NCI-H1694 treated with DMSO at 0.1 percent for 48 hours (cell line): ENCODE measurements at regions not wholly inside any gene's neighbourhood (a gene's known extent, or its start where the extent isn't known, plus 50 kb on each side); places are given as distances from the start of the nearest gene placed in this dataset.
"Not testable (repeated sequence)": the region's sequence is repeated elsewhere in the genome, so short reads cannot be mapped to it uniquely, and the experiment has no call there.

Experiments used
- DNase-seq: peaks from one replicate; lab custom pipeline; 2025; lab: John Stamatoyannopoulos, UW

GRCh38 chr2:8229546-8229986 is 452.3 kb upstream of the ID2 start:
- no peak for DNase-seq

GRCh38 chr2:8230466-8230865 is 451.4 kb upstream of the ID2 start:
- DNase-seq = no peak

- no peak for DNase-seq
Measured at GRCh38 chr2:8231902-8232301, 450.0 kb upstream of the ID2 start.

GRCh38 chr2:8232871-8233270 is 449.0 kb upstream of the ID2 start:
- no peak for DNase-seq

GRCh38 chr2:8234253-8234652 is 447.6 kb upstream of the ID2 start:
- no peak for DNase-seq

GRCh38 chr2:8234757-8235374 is 447.0 kb upstream of the ID2 start:
- no peak for DNase-seq

GRCh38 chr2:8235419-8235818 is 446.4 kb upstream of the ID2 start:
- no peak for DNase-seq

GRCh38 chr2:8236391-8236790 is 445.5 kb upstream of the ID2 start:
- no peak for DNase-seq

- DNase-seq = no peak
Measured at GRCh38 chr2:8238521-8239230, 443.2 kb upstream of the ID2 start.

GRCh38 chr2:8239531-8240088 is 442.2 kb upstream of the ID2 start:
- no peak for DNase-seq

- no peak for DNase-seq
Measured at GRCh38 chr2:8241317-8241716, 440.5 kb upstream of the ID2 start.

GRCh38 chr2:8242739-8243138 is 439.1 kb upstream of the ID2 start:
- DNase-seq = no peak

GRCh38 chr2:8243748-8244400 is 438.0 kb upstream of the ID2 start:
- DNase-seq = no peak

GRCh38 chr2:8244639-8245038 is 437.2 kb upstream of the ID2 start:
- no peak for DNase-seq

- no peak for DNase-seq
Measured at GRCh38 chr2:8246137-8246536, 435.7 kb upstream of the ID2 start.

GRCh38 chr2:8247905-8248622 is 433.8 kb upstream of the ID2 start:
- no peak for DNase-seq

GRCh38 chr2:8248623-8248957 is 433.3 kb upstream of the ID2 start:
- no peak for DNase-seq

- no peak for DNase-seq
Measured at GRCh38 chr2:8249141-8249540, 432.7 kb upstream of the ID2 start.

GRCh38 chr2:8249769-8250168 is 432.1 kb upstream of the ID2 start:
- no peak for DNase-seq

GRCh38 chr2:8250290-8250689 is 431.6 kb upstream of the ID2 start:
- DNase-seq = not testable (repeated sequence)

GRCh38 chr2:8251291-8251690 is 430.6 kb upstream of the ID2 start:
- no peak for DNase-seq

- no peak for DNase-seq
Measured at GRCh38 chr2:8251856-8252255, 430.0 kb upstream of the ID2 start.
